Type B pancreatic cell (in vitro differentiated cells): ENCODE measurements at regions not wholly inside any gene's neighbourhood (a gene's known extent, or its start where the extent isn't known, plus 50 kb on each side); places are given as distances from the start of the nearest gene placed in this dataset.

Source experiments
- DNase-seq: peaks from one replicate; pipeline ENCODE4 v3.0.0; 2021; ENCODE audit warnings: mixed read lengths; ENCODE audit not compliant: unreplicated experiment; ENCODE audit errors: extremely low spot score
- H3K27ac Mint-ChIP-seq: 2 replicates; pipeline ENCODE4 v1.8.0; 2021; ENCODE audit warnings: mild to moderate bottlenecking, mixed read lengths
- H3K27me3 Mint-ChIP-seq: 2 replicates; pipeline ENCODE4 v1.8.0; 2021; ENCODE audit warnings: mixed read lengths
- H3K36me3 Mint-ChIP-seq: 2 replicates; pipeline ENCODE4 v1.8.0; 2021; ENCODE audit warnings: mixed read lengths
- H3K4me1 Mint-ChIP-seq: one replicate; pipeline ENCODE4 v1.8.0; 2021; ENCODE audit warnings: mixed read lengths; ENCODE audit not compliant: unreplicated experiment
- H3K4me3 Mint-ChIP-seq: 2 replicates; pipeline ENCODE4 v1.8.0; 2021; ENCODE audit warnings: mild to moderate bottlenecking, mixed read lengths
- H3K9me3 Mint-ChIP-seq: 2 replicates; pipeline ENCODE4 v1.8.0; 2021; ENCODE audit warnings: mixed read lengths
- CTCF ChIP-seq: fragments of 200-600 bp; sonication (generic); conservative IDR thresholded peaks from 2 replicates; pipeline ENCODE4 v1.5.0; 2021; ENCODE audit warnings: antibody characterized with exemption, mild to moderate bottlenecking

GRCh38 chr16:52843381-52843780, 209.3 kb downstream of the CHD9NB start:
- Mint-ChIP-seq H3K27me3 (peaks cover 3% of the 10 kb centered on the region), H3K4me3 (no peak overlapping the region), H3K9me3 (no peaks in the 10 kb centered on the region), H3K36me3 (no peaks in the 10 kb centered on the region), H3K4me1 (no peaks in the 10 kb centered on the region), H3K27ac (no peak overlapping the region)
- no peak for DNase-seq
- TF ChIP-seq CTCF, result no peak

- Mint-ChIP-seq H3K4me1 (no peaks in the 10 kb centered on the region), H3K36me3 (no peaks in the 10 kb centered on the region)
Measured at GRCh38 chr16:52837251-52837650, 215.4 kb downstream of the CHD9NB start.

GRCh38 chr16:52834736-52835465, 217.8 kb downstream of the CHD9NB start:
- no peaks in the 10 kb centered on the region for H3K36me3 Mint-ChIP-seq
- no peaks in the 10 kb centered on the region for H3K4me1 Mint-ChIP-seq
- DNase-seq, result no peak
- no peak overlapping the region for H3K4me3 Mint-ChIP-seq
- H3K27me3 Mint-ChIP-seq, result no peaks in the 10 kb centered on the region
- no peaks in the 10 kb centered on the region for H3K9me3 Mint-ChIP-seq
- no peak overlapping the region for H3K27ac Mint-ChIP-seq
- no peak for TF ChIP-seq CTCF

More at GRCh38 chr16:52837251-52837650, 215.4 kb downstream of the CHD9NB start:
- Mint-ChIP-seq H3K9me3 (no peaks in the 10 kb centered on the region), H3K27me3 (peaks cover 3% of the 10 kb centered on the region), H3K27ac (no peak overlapping the region), H3K4me3 (no peak overlapping the region)
- no peak for TF ChIP-seq CTCF
- DNase-seq, result no peak

GRCh38 chr16:52832771-52833170, 219.9 kb downstream of the CHD9NB start:
- no peaks in the 10 kb centered on the region for H3K9me3 Mint-ChIP-seq
- TF ChIP-seq CTCF, result no peak
- no peak overlapping the region for H3K27ac Mint-ChIP-seq
- H3K4me3 Mint-ChIP-seq, result no peak overlapping the region
- H3K4me1 Mint-ChIP-seq, result no peaks in the 10 kb centered on the region
- H3K36me3 Mint-ChIP-seq, result no peaks in the 10 kb centered on the region
- H3K27me3 Mint-ChIP-seq, result peaks cover 7% of the 10 kb centered on the region
- DNase-seq, result no peak

GRCh38 chr16:52827456-52827855, 225.2 kb downstream of the CHD9NB start:
- Mint-ChIP-seq H3K36me3 (no peaks in the 10 kb centered on the region), H3K27me3 (peaks cover 22% of the 10 kb centered on the region), H3K9me3 (no peaks in the 10 kb centered on the region), H3K27ac (no peak overlapping the region), H3K4me3 (no peak overlapping the region), H3K4me1 (no peaks in the 10 kb centered on the region)
- DNase-seq, result no peak
- TF ChIP-seq CTCF, result no peak
